Uterus (tissue), 3 donors: ENCODE measurements at regions not wholly inside any gene's neighbourhood (a gene's known extent, or its start where the extent isn't known, plus 50 kb on each side); places are given as distances from the start of the nearest gene placed in this dataset.

ENCODE experiments used
- DNase-seq, 2 donors: peaks; one replicate each; pipeline ENCODE4 v3.0.0-alpha.2; 2019 to 2020
- H3K27ac ChIP-seq, 2 donors: fragments of 200-600 bp; sonication (generic); 1 replicate in 1 of 2; 2 replicates in 1 of 2; pipeline ENCODE4 v1.5.1; 2016 to 2018
- H3K27me3 ChIP-seq, 2 donors: fragments of 200-600 bp; sonication (generic); one replicate each; pipeline ENCODE4 v1.5.1; 2018 to 2019; ENCODE audit warnings: control low read depth in 1 of 2
- H3K36me3 ChIP-seq, 2 donors: fragments of 200-600 bp; sonication (generic); one replicate each; pipeline ENCODE4 v1.5.1; 2019; ENCODE audit warnings: control low read depth in 1 of 2
- H3K4me1 ChIP-seq, 2 donors: fragments of 200-600 bp; sonication (generic); one replicate each; pipeline ENCODE4 v1.5.1; 2018 to 2019; ENCODE audit warnings: control low read depth in 1 of 2
- H3K4me3 ChIP-seq, 2 donors: fragments of 200-600 bp; sonication (generic); 1 replicate in 1 of 2; 2 replicates in 1 of 2; pipeline ENCODE4 v1.5.1; 2018 to 2019; ENCODE audit warnings: mild to moderate bottlenecking in 1 of 2
- H3K9me3 ChIP-seq, 2 donors: fragments of 200-600 bp; sonication (generic); one replicate each; pipeline ENCODE4 v1.5.1; 2019; ENCODE audit warnings: control low read depth in 1 of 2
- POLR2A ChIP-seq, 2 donors: fragments of 450-650 bp; IDR thresholded peaks; one replicate each; pipeline ENCODE4 v1.6.1; 2016; ENCODE audit warnings: antibody characterized with exemption in 2 of 2, mild to moderate bottlenecking in 1 of 2, moderate library complexity in 1 of 2
- intact Hi-C: fragments of 100-400 bp; cut with DNase I; formaldehyde crosslinking; loops from one replicate; pipeline ENCODE4 v1.15.1; 2023; ENCODE audit warnings: low total_unique reads
- TF ChIP-seq, protein P1 (sequence below), 4 experiments: fragments of 200-600 bp in 2 of 4; fragments of 450-650 bp in 2 of 4; sonication (generic) in 2 of 4; IDR thresholded peaks; one replicate each; pipeline ENCODE4 v1.5.1; 2016 to 2019; ENCODE audit warnings: antibody characterized with exemption in 4 of 4, mild to moderate bottlenecking in 2 of 4, moderate library complexity in 1 of 4
- donor health status: DM: yes; HTN: yes; CAD: no.

GRCh38 chr11:70016666-70017367, 61.3 kb upstream of the ANO1 start:
- Histone ChIP-seq H3K9me3 (no peaks in the 10 kb centered on the region), H3K27me3 (no peaks in the 10 kb centered on the region), H3K4me1 (no peaks in the 10 kb centered on the region), H3K4me3 (no peak overlapping the region), H3K27ac (no peak overlapping the region), H3K36me3 (no peaks in the 10 kb centered on the region)
- intact Hi-C loops: no loop called here
- no peak for TF ChIP-seq POLR2A (IDR thresholded peaks at IDR 0.05)
- TF ChIP-seq, protein P1, sequence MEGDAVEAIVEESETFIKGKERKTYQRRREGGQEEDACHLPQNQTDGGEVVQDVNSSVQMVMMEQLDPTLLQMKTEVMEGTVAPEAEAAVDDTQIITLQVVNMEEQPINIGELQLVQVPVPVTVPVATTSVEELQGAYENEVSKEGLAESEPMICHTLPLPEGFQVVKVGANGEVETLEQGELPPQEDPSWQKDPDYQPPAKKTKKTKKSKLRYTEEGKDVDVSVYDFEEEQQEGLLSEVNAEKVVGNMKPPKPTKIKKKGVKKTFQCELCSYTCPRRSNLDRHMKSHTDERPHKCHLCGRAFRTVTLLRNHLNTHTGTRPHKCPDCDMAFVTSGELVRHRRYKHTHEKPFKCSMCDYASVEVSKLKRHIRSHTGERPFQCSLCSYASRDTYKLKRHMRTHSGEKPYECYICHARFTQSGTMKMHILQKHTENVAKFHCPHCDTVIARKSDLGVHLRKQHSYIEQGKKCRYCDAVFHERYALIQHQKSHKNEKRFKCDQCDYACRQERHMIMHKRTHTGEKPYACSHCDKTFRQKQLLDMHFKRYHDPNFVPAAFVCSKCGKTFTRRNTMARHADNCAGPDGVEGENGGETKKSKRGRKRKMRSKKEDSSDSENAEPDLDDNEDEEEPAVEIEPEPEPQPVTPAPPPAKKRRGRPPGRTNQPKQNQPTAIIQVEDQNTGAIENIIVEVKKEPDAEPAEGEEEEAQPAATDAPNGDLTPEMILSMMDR (IDR thresholded peaks at IDR 0.05): no peak
- no peak for DNase-seq

DNA sequence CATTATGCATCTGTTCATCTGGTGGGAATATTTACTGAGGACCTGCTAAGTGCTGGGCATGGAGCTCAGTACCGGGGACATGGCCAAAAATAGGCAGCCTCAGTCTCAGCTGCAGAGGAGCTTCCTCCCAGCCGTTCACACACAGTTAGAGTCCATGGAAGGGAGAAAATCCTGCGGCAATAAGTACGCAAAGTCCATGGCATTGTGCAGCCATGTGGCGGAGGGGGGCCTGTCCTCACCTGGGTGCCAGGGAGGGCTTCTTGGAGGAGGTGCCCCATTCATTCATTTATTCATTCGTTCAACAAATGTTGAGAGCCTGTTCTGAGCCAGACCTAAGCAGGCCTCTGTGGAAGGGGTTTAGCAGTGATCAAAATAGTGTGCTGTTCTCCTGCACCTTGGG, 59.3 kb upstream of the ANO1 start:
- Histone ChIP-seq H3K4me1 (no peaks in the 10 kb centered on the region), H3K27me3 (no peaks in the 10 kb centered on the region), H3K36me3 (no peaks in the 10 kb centered on the region), H3K27ac (no peak overlapping the region), H3K9me3 (no peaks in the 10 kb centered on the region), H3K4me3 (no peak overlapping the region)
- no peak for TF ChIP-seq POLR2A (IDR thresholded peaks at IDR 0.05)
- TF ChIP-seq, protein P1 (IDR thresholded peaks at IDR 0.05): no peak
- intact Hi-C loops: no loop called here
- DNase-seq: no peak

DNA sequence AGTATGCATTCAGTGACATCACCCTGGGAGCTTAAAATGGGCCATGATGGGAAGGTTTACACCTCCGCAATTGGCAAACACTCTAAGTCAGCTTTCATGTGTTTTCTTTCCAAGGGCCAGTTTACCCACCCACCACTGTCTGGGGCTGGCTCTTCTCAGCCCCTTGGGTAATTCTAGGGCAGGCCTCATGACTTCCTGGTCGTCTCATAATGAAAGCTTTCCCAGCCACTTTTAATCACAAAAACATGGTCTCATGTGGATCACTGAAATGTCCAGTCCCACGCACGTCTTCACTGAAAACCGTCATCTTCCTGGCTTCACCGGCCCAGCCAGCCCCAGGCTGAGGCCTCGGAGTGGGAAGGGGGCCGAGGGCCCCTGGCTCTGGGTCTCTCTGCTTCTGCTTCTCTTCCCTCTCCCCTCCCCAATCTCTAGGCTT, 58.5 kb upstream of the ANO1 start:
- no peaks in the 10 kb centered on the region for H3K4me1 ChIP-seq
- intact Hi-C loops: no loop called here
- no peak overlapping the region for H3K4me3 ChIP-seq
- no peak overlapping the region for H3K27ac ChIP-seq
- DNase-seq: no peak
- H3K27me3 ChIP-seq: no peaks in the 10 kb centered on the region
- no peaks in the 10 kb centered on the region for H3K9me3 ChIP-seq
- no peaks in the 10 kb centered on the region for H3K36me3 ChIP-seq
- TF ChIP-seq POLR2A (IDR thresholded peaks at IDR 0.05): no peak
- TF ChIP-seq, protein P1 (IDR thresholded peaks at IDR 0.05): no peak

DNA sequence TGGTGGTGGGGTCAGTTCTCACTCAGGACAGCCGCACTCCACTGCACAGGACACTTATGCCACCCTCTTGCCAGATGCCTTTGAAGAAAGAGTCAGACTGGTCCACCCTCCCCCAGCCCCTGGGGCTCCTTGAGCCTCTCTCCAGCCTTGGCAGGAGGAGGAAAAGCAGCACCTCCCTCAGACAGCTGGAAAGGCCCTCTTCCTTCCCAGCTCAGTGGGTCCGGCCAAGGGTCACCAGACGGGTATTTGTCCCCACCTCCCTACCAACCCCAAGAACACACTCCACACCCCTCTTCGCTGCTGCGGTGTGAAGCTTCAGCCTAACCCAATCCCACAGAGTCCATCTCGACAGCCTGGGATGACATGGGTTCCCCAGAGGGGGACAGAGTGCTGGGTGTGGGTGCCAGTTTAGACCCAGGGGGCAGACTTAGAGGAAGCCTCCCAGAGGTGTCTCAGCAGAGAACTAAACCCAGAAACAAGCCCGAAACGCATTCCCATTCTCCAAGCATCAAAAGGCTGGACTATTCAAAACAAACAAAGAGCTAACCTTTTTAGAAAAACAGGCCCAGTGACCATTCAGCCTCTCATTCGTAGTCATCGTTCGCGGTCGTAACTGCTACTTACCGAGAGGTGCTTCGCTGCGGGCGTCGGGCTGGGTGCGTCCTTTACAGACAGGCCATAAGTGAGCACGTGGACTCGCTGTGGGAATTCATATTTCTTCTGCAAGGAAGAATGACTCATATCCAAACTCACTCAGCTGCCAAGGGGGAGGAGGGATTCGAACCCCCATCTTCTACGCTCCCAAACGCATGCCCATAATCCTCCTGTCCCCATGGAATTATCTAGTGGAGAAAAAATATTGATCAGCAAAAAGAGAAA, 57.5 kb upstream of the ANO1 start:
- no peak for DNase-seq
- no peak overlapping the region for H3K27ac ChIP-seq
- no peaks in the 10 kb centered on the region for H3K4me1 ChIP-seq

More for the DNA sequence above, 57.5 kb upstream of the ANO1 start:
- intact Hi-C loops: no loop called here
- Histone ChIP-seq H3K27me3 (no peaks in the 10 kb centered on the region), H3K36me3 (no peaks in the 10 kb centered on the region), H3K4me3 (no peak overlapping the region), H3K9me3 (no peaks in the 10 kb centered on the region)
- TF ChIP-seq, protein P1 (IDR thresholded peaks at IDR 0.05): no peak
- TF ChIP-seq POLR2A (IDR thresholded peaks at IDR 0.05): no peak
